IMR-90 (cell line): ENCODE measurements at regions not wholly inside any gene's neighbourhood (a gene's known extent, or its start where the extent isn't known, plus 50 kb on each side); places are given as distances from the start of the nearest gene placed in this dataset.

ENCODE experiments used
- CEBPB ChIP-seq: IDR thresholded peaks from 2 replicates; pipeline ENCODE4 v1.6.1; 2012; ENCODE audit warnings: low read depth, low read length, improper control_type of control experiment
- CTCF ChIP-seq: conservative IDR thresholded peaks from 2 replicates; pipeline ENCODE4 v1.5.1; 2012; ENCODE audit warnings: mild to moderate bottlenecking, low read depth, low read length, improper control_type of control experiment
- MAFK ChIP-seq: IDR thresholded peaks from 2 replicates; pipeline ENCODE4 v1.6.1; 2012; ENCODE audit warnings: low read depth, low read length, improper control_type of control experiment
- MAZ ChIP-seq: IDR thresholded peaks from 2 replicates; pipeline ENCODE4 v1.6.1; 2012; ENCODE audit warnings: low read depth, mild to moderate bottlenecking, low read length, improper control_type of control experiment, moderate library complexity, borderline replicate concordance
- MXI1 ChIP-seq: IDR thresholded peaks from 2 replicates; pipeline ENCODE4 v1.6.1; 2012; ENCODE audit warnings: low read depth, mild to moderate bottlenecking, low read length, moderate library complexity, borderline replicate concordance
- POLR2A ChIP-seq: IDR thresholded peaks from 2 replicates; pipeline ENCODE4 v1.6.1; 2012; ENCODE audit warnings: mild to moderate bottlenecking, low read depth, low read length
- RAD21 ChIP-seq: IDR thresholded peaks from 2 replicates; pipeline ENCODE4 v1.6.1; 2012; ENCODE audit warnings: low read length, improper control_type of control experiment

GRCh38 chr6:44730771-44731391 lies 343.4 kb downstream of the CDC5L start:
- TF ChIP-seq RAD21 (no peak), CTCF (no peak), MXI1 (no peak), POLR2A (no peak), MAFK (no peak), CEBPB (no peak), MAZ (no peak)
